Mesothelial cell of epicardium (in vitro differentiated cells): ENCODE measurements at regions not wholly inside any gene's neighbourhood (a gene's known extent, or its start where the extent isn't known, plus 50 kb on each side); places are given as distances from the start of the nearest gene placed in this dataset.

Source experiments
- DNase-seq, 2 experiments: peaks; one replicate each; pipeline ENCODE4 v3.0.0; 2021; ENCODE audit warnings: low spot score in 2 of 2; ENCODE audit not compliant: unreplicated experiment in 2 of 2
- H3K27ac Mint-ChIP-seq: 2 replicates; pipeline ENCODE4 v1.8.0; 2021; ENCODE audit warnings: mixed read lengths
- H3K27me3 Mint-ChIP-seq: 2 replicates; pipeline ENCODE4 v1.8.0; 2021; ENCODE audit warnings: low read depth, mixed read lengths
- H3K36me3 Mint-ChIP-seq: 2 replicates; pipeline ENCODE4 v1.8.0; 2021; ENCODE audit warnings: mixed read lengths
- H3K4me1 Mint-ChIP-seq: 2 replicates; pipeline ENCODE4 v1.8.0; 2021; ENCODE audit warnings: mixed read lengths
- H3K4me3 Mint-ChIP-seq: 2 replicates; pipeline ENCODE4 v1.8.0; 2021; ENCODE audit warnings: mild to moderate bottlenecking, moderate library complexity, mixed read lengths
- H3K9me3 Mint-ChIP-seq: 2 replicates; pipeline ENCODE4 v1.8.0; 2021; ENCODE audit warnings: mixed read lengths
- CTCF ChIP-seq: fragments of 200-600 bp; sonication (generic); IDR thresholded peaks from one replicate; pipeline ENCODE4 v1.5.0; 2021; ENCODE audit warnings: antibody characterized with exemption; ENCODE audit not compliant: unreplicated experiment

- no peaks in the 10 kb centered on the region for H3K27me3 Mint-ChIP-seq
- no peak for DNase-seq
- no peak overlapping the region for H3K4me3 Mint-ChIP-seq
- no peaks in the 10 kb centered on the region for H3K36me3 Mint-ChIP-seq
- H3K9me3 Mint-ChIP-seq = peaks cover 42% of the 10 kb centered on the region
- no peak overlapping the region for H3K27ac Mint-ChIP-seq
- no peak for TF ChIP-seq CTCF
- H3K4me1 Mint-ChIP-seq = no peaks in the 10 kb centered on the region
Measured at GRCh38 chr7:159197066-159197975, 52.7 kb upstream of the VIPR2 start.

GRCh38 chr7:159196584-159196983, 51.9 kb upstream of the VIPR2 start:
- no peaks in the 10 kb centered on the region for H3K27me3 Mint-ChIP-seq
- H3K4me3 Mint-ChIP-seq = no peak overlapping the region
- H3K36me3 Mint-ChIP-seq = no peaks in the 10 kb centered on the region
- no peaks in the 10 kb centered on the region for H3K4me1 Mint-ChIP-seq
- peaks cover 46% of the 10 kb centered on the region for H3K9me3 Mint-ChIP-seq
- no peak for DNase-seq
- no peak for TF ChIP-seq CTCF
- no peak overlapping the region for H3K27ac Mint-ChIP-seq

- TF ChIP-seq CTCF = no peak
- no peak for DNase-seq
- H3K9me3 Mint-ChIP-seq = peaks cover 53% of the 10 kb centered on the region
- H3K4me3 Mint-ChIP-seq = no peak overlapping the region
- no peak overlapping the region for H3K27ac Mint-ChIP-seq
- H3K27me3 Mint-ChIP-seq = no peaks in the 10 kb centered on the region
- no peaks in the 10 kb centered on the region for H3K36me3 Mint-ChIP-seq
- no peaks in the 10 kb centered on the region for H3K4me1 Mint-ChIP-seq
Measured at GRCh38 chr7:159195946-159196345, 51.3 kb upstream of the VIPR2 start.
